Activated B cell treated with CpG ODN at 0.5 μM for 24 hours (primary cell): ENCODE measurements at regions not wholly inside any gene's neighbourhood (a gene's known extent, or its start where the extent isn't known, plus 50 kb on each side); places are given as distances from the start of the nearest gene placed in this dataset.
"Not testable (repeated sequence)": the region's sequence is repeated elsewhere in the genome, so short reads cannot be mapped to it uniquely, and the experiment has no call there.

ENCODE experiments used
- ATAC-seq: fragments of 200-7000 bp; cut with Tn5 transposase; one replicate; pipeline ENCODE4 v1.10.0; 2021; ENCODE audit warnings: low read depth, mild to moderate bottlenecking, moderate library complexity
- CTCF ChIA-PET: fragments of 350-600 bp; sonication (Branson Sonifier 250); formaldehyde crosslinking; loops from one replicate; lab custom pipeline; 2021; ENCODE audit warnings: antibody characterized with exemption; lab: Charles Lee
- POLR2A ChIA-PET: fragments of 350-600 bp; sonication (Branson Sonifier 250); formaldehyde crosslinking; loops from one replicate; lab custom pipeline; 2021; ENCODE audit warnings: antibody characterized with exemption; lab: Charles Lee
- DNase-seq: peaks from one replicate; pipeline ENCODE4 v3.0.0; 2022
- H3K27ac Mint-ChIP-seq: one replicate; pipeline ENCODE4 v1.8.0; 2020; ENCODE audit warnings: mixed read lengths
- H3K27me3 Mint-ChIP-seq: one replicate; pipeline ENCODE4 v1.8.0; 2021; ENCODE audit warnings: mixed read lengths
- H3K36me3 Mint-ChIP-seq: one replicate; pipeline ENCODE4 v1.8.0; 2021; ENCODE audit warnings: low read depth, mixed read lengths
- H3K4me1 Mint-ChIP-seq: one replicate; pipeline ENCODE4 v1.8.0; 2021; ENCODE audit warnings: mixed read lengths
- H3K4me3 Mint-ChIP-seq: one replicate; pipeline ENCODE4 v1.8.0; 2020; ENCODE audit warnings: mild to moderate bottlenecking, mixed read lengths
- H3K9me3 Mint-ChIP-seq: one replicate; pipeline ENCODE4 v1.8.0; 2020; ENCODE audit warnings: mixed read lengths
- CTCF ChIP-seq: fragments of 200-600 bp; IDR thresholded peaks from one replicate; pipeline ENCODE4 v1.8.0; 2022; ENCODE audit warnings: antibody characterized with exemption, mild to moderate bottlenecking
- intact Hi-C: fragments of 100-400 bp; cut with micrococcal nuclease; formaldehyde crosslinking; loops from one replicate; pipeline ENCODE4 v1.15.1; 2024

GRCh38 chr7:29651477-29651876 is 87.8 kb downstream of the PRR15 start:
- Mint-ChIP-seq H3K9me3 (no peaks in the 10 kb centered on the region), H3K4me3 (no peak overlapping the region), H3K36me3 (no peaks in the 10 kb centered on the region), H3K27me3 (no peaks in the 10 kb centered on the region), H3K4me1 (no peaks in the 10 kb centered on the region), H3K27ac (no peak overlapping the region)
- no peak for TF ChIP-seq CTCF
- CTCF ChIA-PET: no interaction called here
- no peak for DNase-seq
- POLR2A ChIA-PET: no interaction called here
- ATAC-seq: no peak
- intact Hi-C loops: no loop called here

DNA sequence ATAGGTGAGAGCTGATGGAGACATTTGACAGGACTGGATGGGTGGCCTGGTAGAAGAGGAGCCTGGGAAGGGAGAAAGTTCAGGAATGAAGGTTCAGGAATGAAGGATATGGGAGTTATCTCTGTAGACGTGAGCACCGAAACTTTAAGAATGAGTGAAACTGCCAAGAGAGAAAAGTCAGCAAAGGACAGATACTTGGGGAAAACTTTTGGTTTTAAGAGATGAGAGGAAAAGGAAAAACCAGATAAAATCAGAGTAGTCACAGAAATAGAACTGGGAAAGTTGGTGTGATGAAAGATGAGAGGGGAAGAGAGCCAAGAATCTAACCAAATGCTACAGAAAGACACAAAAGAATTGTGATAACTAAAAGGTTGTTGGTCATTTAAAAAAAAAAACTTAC is 88.9 kb downstream of the PRR15 start:
- Mint-ChIP-seq H3K4me3 (no peak overlapping the region), H3K9me3 (no peaks in the 10 kb centered on the region), H3K27me3 (no peaks in the 10 kb centered on the region), H3K36me3 (no peaks in the 10 kb centered on the region), H3K4me1 (no peaks in the 10 kb centered on the region), H3K27ac (no peak overlapping the region)
- intact Hi-C loops: no loop called here
- POLR2A ChIA-PET: no interaction called here
- no peak for ATAC-seq
- no peak for TF ChIP-seq CTCF
- CTCF ChIA-PET: no interaction called here
- DNase-seq: no peak

- H3K27ac Mint-ChIP-seq, CTCF ChIA-PET, H3K27me3 Mint-ChIP-seq, H3K4me1 Mint-ChIP-seq, H3K4me3 Mint-ChIP-seq, ATAC-seq, H3K9me3 Mint-ChIP-seq, DNase-seq, POLR2A ChIA-PET, H3K36me3 Mint-ChIP-seq, intact Hi-C loops: not testable (repeated sequence)
Measured at GRCh38 chr7:29654340-29654739, 90.7 kb downstream of the PRR15 start.

DNA sequence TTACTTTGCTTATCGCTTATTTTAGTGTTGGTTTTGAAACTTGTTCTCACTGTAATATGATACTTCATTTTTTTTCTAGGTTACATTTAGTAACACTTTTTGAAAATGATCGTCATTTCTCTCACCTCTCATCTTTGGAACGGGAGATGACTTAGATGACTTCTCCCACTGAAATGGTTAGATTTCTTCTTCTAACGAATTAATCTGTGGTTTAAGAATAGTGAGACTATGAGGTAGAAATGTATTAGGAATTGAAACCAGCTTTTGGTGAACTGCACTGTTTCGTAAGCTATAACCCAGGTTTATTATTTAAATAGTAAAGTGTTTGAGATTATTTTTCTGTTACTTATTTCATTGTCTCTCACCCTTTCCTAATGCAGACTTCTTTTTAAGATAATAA is 93.7 kb downstream of the PRR15 start:
- ChIA-PET POLR2A (no interaction called here), CTCF (no interaction called here)
- Mint-ChIP-seq H3K9me3 (no peaks in the 10 kb centered on the region), H3K4me1 (no peaks in the 10 kb centered on the region), H3K36me3 (no peaks in the 10 kb centered on the region), H3K27me3 (no peaks in the 10 kb centered on the region), H3K4me3 (no peak overlapping the region), H3K27ac (no peak overlapping the region)
- no peak for DNase-seq
- no peak for ATAC-seq
- TF ChIP-seq CTCF: no peak
- intact Hi-C loops: no loop called here

DNA sequence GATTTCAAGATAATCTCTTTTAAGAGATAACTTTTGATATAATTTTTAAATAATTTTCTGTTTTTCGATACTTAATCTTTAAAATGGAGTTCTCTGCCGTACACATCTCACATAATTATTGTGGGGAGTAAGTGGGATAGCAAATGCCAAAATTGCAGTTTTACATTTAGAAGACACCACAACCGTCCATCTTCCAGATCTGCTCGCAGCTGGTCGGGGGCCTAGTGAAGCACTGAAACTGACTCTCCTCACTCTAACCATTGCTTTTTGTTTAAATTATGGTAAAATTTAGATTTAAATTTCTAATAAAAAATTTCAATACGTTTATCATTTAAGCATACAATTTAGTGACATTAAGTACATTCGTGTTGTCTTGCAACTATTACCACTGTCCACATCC is 94.2 kb downstream of the PRR15 start:
- no peak for ATAC-seq
- Mint-ChIP-seq H3K36me3 (no peaks in the 10 kb centered on the region), H3K9me3 (no peaks in the 10 kb centered on the region), H3K4me1 (no peaks in the 10 kb centered on the region), H3K27ac (no peak overlapping the region), H3K4me3 (no peak overlapping the region), H3K27me3 (no peaks in the 10 kb centered on the region)
- ChIA-PET CTCF (no interaction called here), POLR2A (no interaction called here)
- intact Hi-C loops: no loop called here
- no peak for DNase-seq
- no peak for TF ChIP-seq CTCF

GRCh38 chr7:29659213-29659612 is 95.6 kb downstream of the PRR15 start:
- not testable (repeated sequence) for H3K9me3 Mint-ChIP-seq

DNA sequence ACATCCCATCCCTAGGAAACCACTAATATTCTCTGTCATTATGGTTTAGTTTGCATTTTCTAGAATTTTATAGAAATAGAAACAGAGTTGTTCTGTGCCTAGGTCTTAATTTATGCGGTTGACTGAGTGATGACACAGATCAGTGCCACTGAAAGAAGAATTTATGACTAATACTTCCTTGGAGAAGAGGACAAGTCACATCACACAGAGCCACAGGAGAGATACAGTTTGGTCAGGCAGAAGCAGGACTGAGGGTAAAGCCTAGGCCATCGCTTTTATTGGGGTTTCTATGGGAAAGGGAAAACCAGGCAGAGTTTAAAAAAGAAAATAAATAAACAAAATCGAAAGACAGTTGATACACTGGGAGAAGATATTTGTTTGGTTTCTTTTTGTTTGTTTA is 99.3 kb downstream of the PRR15 start:
- H3K27me3 Mint-ChIP-seq, POLR2A ChIA-PET, CTCF ChIA-PET, DNase-seq, intact Hi-C loops, H3K4me1 Mint-ChIP-seq, ATAC-seq, H3K4me3 Mint-ChIP-seq, H3K36me3 Mint-ChIP-seq, H3K27ac Mint-ChIP-seq, H3K9me3 Mint-ChIP-seq: not testable (repeated sequence)

More at GRCh38 chr7:29659213-29659612, 95.6 kb downstream of the PRR15 start:
- H3K4me1 Mint-ChIP-seq, H3K4me3 Mint-ChIP-seq, H3K27me3 Mint-ChIP-seq, DNase-seq, ATAC-seq, CTCF ChIA-PET, POLR2A ChIA-PET, intact Hi-C loops, H3K27ac Mint-ChIP-seq, H3K36me3 Mint-ChIP-seq: not testable (repeated sequence)

GRCh38 chr7:29664999-29665398 is 101.4 kb downstream of the PRR15 start:
- H3K9me3 Mint-ChIP-seq, H3K27ac Mint-ChIP-seq, H3K4me1 Mint-ChIP-seq, ATAC-seq, DNase-seq, POLR2A ChIA-PET, CTCF ChIA-PET, H3K27me3 Mint-ChIP-seq, H3K4me3 Mint-ChIP-seq, H3K36me3 Mint-ChIP-seq, intact Hi-C loops: not testable (repeated sequence)

DNA sequence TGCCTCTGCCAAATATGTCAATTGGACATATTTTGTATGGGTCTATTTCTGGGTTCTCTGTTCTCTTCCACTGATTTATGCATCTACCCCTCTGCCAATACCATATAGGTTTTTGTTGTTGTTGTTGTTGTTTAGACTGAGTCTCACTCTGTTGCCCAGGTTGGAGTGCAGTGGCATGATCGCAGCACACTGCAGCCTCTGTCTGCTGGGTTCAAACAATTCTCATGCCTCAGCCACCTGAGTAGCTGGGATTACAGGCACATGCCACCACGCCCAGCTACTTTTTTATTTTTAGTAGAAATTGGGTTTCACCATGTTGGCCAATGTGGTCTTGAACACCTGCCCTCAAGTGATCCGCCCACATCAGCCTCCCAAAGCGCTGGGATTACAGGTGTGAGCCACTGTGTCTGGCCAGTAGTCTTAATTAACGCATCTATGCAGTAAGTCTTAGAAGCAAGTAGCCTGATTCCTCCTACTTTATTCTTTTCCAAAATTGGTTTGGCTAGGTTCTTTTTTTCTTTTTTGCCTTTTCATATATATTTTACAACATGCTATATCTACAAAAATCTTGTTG is 103.5 kb downstream of the PRR15 start:
- H3K27ac Mint-ChIP-seq, H3K36me3 Mint-ChIP-seq, DNase-seq, H3K27me3 Mint-ChIP-seq, ATAC-seq, CTCF ChIA-PET, H3K4me1 Mint-ChIP-seq, H3K9me3 Mint-ChIP-seq, POLR2A ChIA-PET, intact Hi-C loops, H3K4me3 Mint-ChIP-seq: not testable (repeated sequence)
